DND-41 (cell line): ENCODE measurements at regions not wholly inside any gene's neighbourhood (a gene's known extent, or its start where the extent isn't known, plus 50 kb on each side); places are given as distances from the start of the nearest gene placed in this dataset.

Experiments
- CTCF ChIP-seq: IDR thresholded peaks from 2 replicates; pipeline ENCODE4 v1.5.1; 2012; ENCODE audit warnings: borderline replicate concordance, low read length, moderate library complexity, mild to moderate bottlenecking; ENCODE audit not compliant: poor library complexity, severe bottlenecking; ENCODE audit errors: extremely low read depth
- EZH2 ChIP-seq: IDR thresholded peaks from 3 replicates; pipeline ENCODE4 v1.6.1; 2012; ENCODE audit warnings: borderline replicate concordance, low read depth, mild to moderate bottlenecking, moderate library complexity, low read length, inconsistent platforms; ENCODE audit not compliant: severe bottlenecking

GRCh38 chr6:134447883-134448387 lies 130.0 kb upstream of the SGK1 start:
- TF ChIP-seq CTCF (no peak), EZH2 (no peak)
